ENCODE measurements at regions not wholly inside any gene's neighbourhood (a gene's known extent, or its start where the extent isn't known, plus 50 kb on each side); places are given as distances from the start of the nearest gene placed in this dataset.
"Not testable (repeated sequence)": the region's sequence is repeated elsewhere in the genome, so short reads cannot be mapped to it uniquely, and the experiment has no call there.

- no peak for FAIRE-seq
These were observed 50.4 kb upstream of the CACUL1 start for GRCh38 chr10:118805146-118805545.

- no peak for FAIRE-seq
These were observed 52.9 kb upstream of the CACUL1 start for GRCh38 chr10:118807512-118808305.

DNA sequence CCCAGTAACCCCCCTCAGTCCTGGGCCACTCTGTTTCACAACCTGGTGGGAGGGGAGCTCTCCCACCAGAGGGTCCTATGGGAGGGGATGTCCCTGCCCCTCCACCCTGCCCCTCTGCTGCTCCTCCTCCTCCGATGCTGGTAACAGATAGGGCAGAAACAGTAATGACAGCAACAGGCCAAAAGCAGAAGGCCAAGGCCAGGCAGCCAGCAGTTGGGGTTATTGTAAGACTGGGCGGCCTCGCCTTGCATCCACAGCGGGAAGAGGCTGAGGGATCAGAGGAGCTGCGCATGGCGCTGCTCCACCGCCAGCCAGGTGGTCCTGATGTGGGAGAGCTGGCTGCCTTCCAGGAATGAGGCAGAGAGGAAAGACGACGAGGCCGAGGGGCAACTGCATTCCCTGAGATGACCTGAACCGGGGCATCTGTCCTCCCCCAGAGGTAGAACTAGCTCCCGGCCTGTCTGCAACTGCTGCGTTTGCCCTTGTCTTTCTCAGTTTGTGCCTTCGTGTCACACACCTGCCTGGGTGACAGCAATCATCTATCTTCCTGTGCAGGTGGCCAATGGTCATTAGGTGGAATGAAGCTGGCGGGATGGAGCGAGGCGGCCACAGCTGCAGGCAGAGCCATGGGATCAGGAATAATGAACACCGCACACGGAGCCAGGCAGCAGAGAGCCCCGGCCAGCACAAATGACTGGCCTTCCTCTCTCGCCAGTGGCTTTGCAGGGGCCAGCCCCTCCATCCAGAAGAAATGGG lies 54.0 kb upstream of the CACUL1 start:
- FAIRE-seq = no peak

GRCh38 chr10:118809357-118810220 lies 54.8 kb upstream of the CACUL1 start:
- FAIRE-seq = no peak

DNA sequence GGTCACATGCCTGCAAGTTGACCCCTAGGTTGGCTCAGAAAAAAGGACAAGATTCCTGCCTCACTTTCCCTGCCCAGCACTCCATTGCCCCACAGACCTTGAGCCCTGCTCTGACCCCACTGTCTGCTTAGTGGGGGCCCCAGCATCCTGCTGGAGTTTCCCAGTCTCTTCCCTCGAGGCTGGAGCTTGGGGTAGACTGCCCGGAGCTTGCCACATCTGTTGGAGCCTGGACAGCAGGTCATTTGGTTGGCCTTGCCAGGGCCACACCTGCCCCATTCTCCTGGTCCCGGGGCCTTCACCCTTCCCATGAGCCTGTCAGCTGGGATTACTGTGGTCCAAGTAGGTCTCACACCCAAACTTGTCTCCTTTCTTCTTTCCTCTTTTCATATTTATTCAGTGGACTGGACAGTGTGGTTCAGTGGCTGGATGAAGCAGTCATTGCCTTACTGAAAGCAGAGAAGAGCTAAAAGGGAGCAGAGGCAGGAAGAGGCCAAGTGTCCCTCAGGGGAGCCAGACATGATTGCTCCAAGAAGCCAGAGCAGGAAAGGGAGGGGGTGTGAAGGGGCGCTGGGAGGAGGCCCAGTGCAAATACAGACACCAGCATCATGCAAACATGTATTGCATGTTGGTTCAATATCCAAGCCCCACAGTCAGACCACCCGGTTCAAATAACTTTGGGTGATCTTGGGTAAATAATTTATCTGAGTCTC lies 56.2 kb upstream of the CACUL1 start:
- no peak for FAIRE-seq

DNA sequence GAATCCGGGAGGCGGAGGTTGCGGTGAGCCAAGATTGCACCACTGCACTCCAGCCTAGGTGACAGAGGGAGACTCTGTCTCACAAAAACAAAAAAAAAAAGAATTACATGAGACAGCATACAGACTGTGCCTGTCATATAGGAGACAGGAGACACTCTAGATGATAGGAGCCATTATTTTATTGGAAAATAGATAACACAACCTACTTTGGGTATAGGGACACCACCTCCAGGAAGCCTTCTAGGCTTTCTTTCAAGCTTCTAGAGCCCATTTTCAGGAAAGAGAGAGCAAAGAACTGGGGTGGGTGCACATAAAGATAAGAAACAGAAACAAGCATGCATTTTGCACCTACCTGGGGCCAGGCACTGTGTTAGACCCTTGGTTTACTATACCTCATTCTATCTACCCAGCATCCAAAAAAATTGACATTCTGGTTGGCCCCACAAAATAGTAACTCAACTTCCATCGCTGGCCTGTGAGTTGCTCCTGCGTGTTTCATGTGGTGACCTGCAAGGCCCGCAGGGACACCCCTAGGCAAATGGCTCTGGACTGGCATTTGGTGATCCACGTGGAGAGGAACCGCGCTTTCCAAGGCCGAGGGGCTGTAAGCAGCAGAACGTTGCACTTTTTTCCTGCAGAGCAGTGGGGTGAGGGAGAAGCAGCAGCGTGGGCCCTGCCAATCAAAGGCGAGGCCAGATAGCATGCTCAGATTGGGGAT lies 57.1 kb upstream of the CACUL1 start:
- FAIRE-seq = no peak

DNA sequence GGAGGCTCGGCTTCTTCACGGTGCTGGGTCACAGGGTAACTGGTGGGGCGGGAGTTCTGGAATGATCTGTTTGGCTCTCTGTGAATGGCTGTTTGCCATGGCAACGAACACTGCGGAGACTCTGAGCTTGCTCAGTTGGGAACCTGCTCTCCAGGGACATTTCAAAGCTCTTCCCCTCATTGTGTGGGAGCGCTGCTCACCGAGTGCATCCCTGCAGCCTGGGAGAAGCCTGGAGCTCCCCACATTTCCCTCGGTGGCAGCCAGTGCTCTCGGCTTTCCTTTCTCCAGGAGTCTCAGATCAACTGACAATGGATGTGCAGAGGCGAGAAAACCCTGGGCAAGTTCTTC lies 57.6 kb upstream of the CACUL1 start:
- no peak for FAIRE-seq

- FAIRE-seq = not testable (repeated sequence)
These were observed 58.2 kb upstream of the CACUL1 start for GRCh38 chr10:118813001-118813400.

GRCh38 chr10:118816471-118817168 lies 61.9 kb upstream of the CACUL1 start:
- no peak for FAIRE-seq

- no peak for FAIRE-seq
These were observed 62.7 kb upstream of the CACUL1 start for GRCh38 chr10:118817328-118818068.

DNA sequence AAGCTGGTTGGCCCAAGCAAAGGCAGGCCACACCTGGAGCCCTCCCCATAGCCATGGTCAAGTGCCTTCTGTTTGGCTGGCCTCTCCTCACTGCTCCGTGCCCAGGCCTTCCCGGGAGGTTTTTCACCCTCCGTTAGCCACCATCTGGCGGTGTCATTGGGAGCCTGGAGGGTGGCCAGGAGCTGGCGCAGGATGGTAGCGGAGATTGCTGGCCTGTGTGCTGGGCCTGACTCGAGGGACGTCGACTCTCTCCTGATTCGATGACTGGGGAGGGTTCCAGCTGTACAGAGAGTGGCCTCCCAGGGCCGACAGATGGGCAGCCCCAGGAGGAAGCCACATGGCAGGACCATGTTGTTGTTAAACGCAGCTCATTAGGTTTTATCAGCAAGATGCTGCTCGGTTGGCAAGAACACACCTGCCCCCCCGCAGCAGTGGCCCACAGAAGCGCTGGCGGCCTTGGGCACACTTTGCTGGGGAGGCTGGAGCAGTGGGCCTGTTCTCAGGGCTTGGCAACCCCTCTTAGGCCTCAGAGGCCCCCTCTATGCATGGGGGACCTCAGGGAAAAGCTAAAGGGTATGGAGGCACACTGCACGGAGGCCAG lies 64.0 kb upstream of the CACUL1 start:
- FAIRE-seq = no peak

DNA sequence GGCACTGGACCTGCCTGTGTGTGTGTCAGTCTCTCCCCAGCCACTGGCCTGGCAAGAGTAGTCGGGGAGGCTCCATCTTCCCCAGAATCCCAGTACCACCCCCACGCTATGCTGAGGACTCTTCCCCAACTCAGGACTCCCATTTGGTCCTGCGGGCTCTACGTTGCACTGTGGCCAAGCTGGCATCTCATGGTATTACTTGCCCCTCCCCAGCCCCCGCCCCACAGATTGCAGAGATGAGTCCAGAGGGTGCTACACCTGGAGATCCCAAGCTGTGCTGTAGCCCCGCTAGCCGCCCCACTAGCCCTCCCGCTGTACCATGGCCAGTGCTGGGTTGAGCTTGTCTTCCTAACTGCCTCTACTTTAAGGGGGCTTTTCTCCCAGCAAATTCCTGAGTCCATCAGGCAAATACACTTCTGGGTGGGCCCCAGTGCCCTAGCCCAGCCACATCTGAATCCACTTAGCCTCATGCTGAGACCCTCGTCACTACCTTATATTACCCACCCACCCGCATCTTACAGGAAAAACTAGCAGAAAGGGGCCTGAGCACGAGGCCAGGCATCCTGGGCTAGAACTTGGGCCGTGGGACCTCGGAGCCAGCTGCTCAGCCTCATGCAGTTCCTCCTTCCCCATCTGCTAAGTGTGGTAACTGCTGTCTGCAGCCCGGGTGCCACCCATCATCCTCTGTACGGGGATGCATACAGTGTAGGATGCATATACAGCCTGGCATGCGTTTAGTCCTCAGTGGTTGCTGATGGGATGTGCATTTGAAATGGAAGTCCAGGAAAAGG lies 65.8 kb upstream of the CACUL1 start:
- no peak for FAIRE-seq

DNA sequence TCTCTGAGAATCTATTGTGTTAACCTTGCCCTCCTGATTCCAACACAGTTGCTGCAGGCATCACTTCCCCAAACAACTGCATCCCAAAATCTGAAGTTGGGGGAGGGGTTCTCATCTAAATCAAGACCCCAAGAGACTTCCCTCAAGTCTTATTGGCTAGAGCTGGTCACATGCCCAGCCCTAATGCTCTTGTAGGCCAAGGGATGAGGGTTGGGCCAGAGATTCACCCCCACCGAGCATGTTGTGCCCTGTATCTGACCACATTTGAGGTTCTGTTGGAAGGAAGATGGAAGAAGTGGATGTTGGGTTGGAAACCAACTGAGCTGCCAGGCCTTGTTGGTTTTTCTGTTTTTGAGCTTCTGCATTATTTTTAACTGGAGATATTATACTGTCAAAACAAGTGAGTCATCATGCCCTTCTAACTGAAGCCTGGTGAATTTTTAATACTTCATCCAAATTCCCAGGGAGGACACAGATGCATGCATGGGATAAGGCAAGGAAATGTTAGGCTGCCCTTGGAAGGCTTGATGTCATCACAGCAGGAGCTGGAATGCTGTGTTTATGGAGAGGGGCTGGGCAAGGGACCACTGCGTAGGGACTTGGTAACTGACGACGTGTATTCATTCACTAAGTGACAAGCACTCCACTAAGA lies 68.6 kb upstream of the CACUL1 start:
- FAIRE-seq = no peak

GRCh38 chr10:118827053-118827452 lies 72.3 kb upstream of the CACUL1 start:
- no peak for FAIRE-seq

GRCh38 chr10:118827466-118828155 lies 72.8 kb upstream of the CACUL1 start:
- FAIRE-seq = no peak

DNA sequence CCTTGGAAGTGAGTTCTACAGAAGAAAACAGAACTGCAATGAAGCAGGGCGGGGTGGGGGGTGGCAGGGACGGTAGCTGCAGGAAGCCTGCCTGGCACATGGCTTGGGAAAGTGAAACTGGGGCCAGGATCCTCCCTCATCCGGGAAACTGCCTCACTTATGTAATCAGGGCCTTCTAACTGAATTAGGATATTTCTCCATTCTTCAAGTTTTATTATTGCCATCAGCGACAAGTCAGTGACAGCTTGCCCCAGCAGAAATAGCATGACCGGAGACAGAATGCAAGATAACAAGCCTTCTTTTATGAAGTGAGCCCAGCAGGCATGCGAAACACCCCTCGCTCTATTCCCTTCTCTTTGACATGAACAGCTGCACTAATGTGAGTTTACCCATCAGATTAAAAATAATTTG lies 77.5 kb upstream of the CACUL1 start:
- no peak for FAIRE-seq

DNA sequence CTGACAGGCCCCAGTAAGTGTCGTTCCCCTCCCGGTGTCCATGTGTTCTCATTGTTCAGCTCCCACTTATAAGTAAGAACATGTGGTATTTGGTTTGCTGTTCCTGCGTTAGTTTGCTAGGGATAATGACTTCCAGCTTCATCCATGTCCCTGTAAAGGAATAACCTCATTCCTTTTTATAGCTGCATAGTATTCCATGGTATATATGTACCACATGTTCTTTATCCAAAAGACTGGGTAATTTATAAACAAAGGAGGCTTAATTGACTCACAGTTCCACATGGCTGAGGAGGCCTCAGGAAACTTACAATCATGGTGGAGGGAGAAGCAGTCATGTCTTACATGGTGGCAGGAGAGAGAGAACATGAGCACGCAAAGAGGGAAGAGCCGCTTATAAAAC lies 79.6 kb upstream of the CACUL1 start:
- FAIRE-seq = not testable (repeated sequence)

- no peak for FAIRE-seq
These were observed 81.0 kb upstream of the CACUL1 start for GRCh38 chr10:118835682-118836326.

All from G401.6 (cell line).